ENCODE measurements at regions not wholly inside any gene's neighbourhood (a gene's known extent, or its start where the extent isn't known, plus 50 kb on each side); places are given as distances from the start of the nearest gene placed in this dataset.
A peak's percentile ranks its signal among the peaks of the same experiment; 100 is the strongest.

DNA sequence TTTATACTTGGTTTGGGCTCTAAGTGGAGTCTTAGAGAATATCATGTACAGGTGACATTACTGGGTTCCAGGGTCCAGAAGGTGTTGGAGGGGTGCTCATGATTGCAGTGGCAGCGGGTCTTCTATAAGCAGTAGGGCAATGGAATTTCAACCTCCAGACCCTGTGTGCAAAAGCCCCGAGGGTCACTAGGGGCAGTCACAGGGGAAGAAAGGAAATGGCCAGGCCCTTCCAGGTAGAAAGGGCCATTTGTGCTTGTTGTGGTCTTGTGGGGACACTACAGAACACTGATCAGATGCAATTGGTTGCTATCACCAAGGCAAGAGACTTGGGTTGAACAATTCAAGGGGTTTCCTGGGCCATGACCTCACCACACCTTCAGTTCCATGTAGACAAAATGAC lies 283.4 kb downstream of the GADD45G start:
- DNase-seq, result no peak

- DNase-seq, result no peak
Measured at GRCh38 chr9:89888677-89889076, 283.9 kb downstream of the GADD45G start.

GRCh38 chr9:89889865-89890264 lies 285.1 kb downstream of the GADD45G start:
- no peak for DNase-seq

DNA sequence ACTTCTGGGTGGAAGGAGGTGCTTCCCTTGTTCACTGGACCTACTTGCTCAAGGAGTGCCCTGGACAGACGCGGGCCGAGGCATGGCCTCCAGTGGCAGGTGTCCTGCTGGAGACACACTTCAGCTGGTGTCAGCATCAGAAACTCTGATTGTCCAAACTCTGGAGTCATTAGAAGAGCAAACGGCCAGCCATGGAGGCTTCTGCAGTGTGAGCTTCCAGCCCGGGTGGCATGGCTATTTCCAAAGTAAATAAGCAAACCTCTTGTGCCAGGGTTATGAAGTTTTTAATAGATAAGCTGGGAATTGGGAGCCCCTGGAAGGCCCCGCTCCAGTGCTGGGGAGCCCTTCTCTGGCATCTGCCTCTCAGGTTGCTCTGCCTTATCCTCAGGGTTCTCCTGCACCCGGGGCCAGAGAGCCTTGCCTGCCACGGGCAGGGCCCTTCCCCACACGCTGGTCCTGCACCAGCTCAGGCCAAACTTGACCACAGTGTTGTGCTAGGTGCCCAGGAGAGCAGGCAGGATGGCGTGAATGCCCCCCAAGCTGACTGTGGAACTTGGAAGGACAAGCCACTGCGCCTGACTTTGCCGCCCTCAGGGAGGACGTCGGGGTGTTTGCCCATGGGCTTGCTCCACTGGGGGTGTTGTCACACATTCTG lies 285.6 kb downstream of the GADD45G start:
- DNase-seq, result no peak

GRCh38 chr9:89891221-89891590 lies 286.4 kb downstream of the GADD45G start:
- DNase-seq, result no peak

GRCh38 chr9:89891591-89892304 lies 286.9 kb downstream of the GADD45G start:
- DNase-seq, result no peak

GRCh38 chr9:89892920-89893319 lies 288.1 kb downstream of the GADD45G start:
- DNase-seq, result no peak

- no peak for DNase-seq
Measured at GRCh38 chr9:89893886-89894285, 289.1 kb downstream of the GADD45G start.

- no peak for DNase-seq
Measured at GRCh38 chr9:89896806-89897340, 292.1 kb downstream of the GADD45G start.

GRCh38 chr9:89899573-89899972 lies 294.8 kb downstream of the GADD45G start:
- no peak for DNase-seq

GRCh38 chr9:89901920-89902319 lies 297.1 kb downstream of the GADD45G start:
- no peak for DNase-seq

DNA sequence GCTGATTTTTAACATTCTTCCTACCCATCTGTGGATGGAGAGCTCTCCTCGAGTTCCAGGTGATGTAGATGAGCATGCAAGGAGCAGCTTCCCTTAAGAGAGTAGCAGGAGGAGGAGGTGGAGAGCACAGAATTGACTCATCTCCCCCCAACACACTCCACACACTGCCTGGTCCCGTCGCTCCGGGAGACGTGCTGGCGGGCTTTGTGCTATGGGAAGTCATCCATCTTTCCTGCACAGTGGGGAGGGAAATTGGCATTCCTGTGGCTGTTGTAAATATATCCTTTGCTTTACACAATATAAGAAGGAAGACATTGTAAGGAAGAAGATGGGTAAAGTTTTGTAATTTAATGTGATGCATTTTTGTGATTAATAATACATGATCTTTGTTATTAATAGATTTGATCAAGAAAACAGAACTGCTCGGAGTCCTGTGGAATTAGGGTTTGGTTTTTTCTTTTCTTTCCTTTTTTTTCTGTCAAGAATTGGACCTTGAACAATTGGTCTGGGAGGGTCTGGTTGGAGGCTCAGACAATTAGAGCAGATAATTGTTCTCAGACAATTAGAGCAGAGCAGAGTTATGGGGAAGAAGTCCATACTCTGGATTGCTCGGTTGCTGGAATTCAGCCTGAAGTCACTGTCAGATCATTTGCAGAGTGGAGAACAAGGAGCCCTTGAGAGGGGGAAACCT lies 297.8 kb downstream of the GADD45G start:
- no peak for DNase-seq

DNA sequence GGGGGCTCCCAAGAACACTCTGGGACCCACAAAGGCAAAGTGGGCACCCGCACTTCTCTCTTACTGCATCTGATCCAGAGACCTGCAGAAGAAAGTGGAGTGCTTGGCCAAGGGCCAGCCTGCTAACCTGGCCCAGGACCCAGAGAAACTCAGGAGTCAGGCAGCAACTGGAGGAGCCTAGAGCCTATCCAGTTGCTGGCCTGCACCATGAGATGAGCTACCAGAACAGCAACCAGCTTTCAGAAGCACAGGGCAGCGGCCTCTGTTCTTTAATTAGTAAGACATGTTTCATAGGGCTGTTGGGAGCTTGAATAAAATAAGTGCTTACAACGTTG lies 298.3 kb downstream of the GADD45G start:
- no peak for DNase-seq

- no peak for DNase-seq
Measured at GRCh38 chr9:89905606-89906338, 301.0 kb downstream of the GADD45G start.

DNA sequence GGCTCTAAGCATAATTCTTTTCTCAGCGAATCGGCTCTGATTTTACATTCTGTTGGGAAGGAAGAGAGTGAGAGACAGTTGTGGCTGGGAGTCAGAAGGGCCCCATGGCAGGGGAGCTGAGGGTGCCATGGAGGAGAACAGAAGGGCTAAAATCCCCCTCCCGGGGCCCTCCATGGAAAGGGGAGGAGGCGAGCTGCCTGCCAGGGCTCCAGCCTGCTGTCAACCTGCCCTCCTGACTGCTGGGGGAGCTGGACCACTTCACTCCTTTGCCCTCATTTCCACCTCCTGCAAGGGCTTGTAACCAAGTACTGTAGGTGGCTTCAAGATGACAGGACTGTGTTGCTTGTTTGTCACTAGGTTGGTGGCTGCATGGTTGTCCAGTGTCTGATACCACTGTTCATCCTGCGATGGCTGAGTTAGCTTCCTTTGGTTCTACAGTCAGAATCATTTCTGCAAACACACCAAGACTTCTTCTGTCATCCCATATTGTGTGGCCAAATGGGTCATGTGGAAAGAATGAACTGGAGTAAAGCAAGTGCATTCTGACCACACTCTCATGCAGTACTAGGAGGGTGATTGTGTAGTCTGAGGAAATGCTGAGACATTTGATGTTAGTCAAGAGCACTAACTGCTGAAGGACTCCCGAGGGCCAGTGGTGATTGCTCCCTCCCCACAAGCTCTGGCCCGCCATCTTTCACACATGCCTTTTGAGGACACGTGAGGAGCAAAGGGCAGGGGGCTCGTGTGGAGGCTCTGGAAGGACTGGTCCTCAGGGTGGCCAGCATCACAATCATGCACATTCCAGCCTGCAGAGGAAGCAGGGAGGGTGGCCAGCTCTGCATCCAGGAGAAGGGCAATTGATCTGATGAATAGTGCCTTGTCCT lies 307.2 kb downstream of the GADD45G start:
- no peak for DNase-seq

DNA sequence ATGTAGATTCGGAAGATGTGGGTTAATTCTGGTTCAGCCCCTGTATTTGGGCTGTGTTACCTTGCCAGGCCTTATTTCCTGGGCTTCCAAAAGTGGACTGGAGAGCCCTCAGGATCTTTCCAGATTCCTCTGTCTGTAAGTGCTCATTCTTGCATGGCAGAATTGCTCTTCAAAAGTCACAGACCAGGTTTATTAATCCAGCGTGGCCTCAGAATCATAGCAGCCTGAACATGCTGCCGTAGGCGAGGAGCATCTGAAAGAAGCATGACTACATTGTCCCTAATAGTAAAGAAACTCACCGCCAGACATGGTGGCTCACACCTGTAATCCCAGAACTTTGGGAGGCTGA lies 307.8 kb downstream of the GADD45G start:
- no peak for DNase-seq

- no peak for DNase-seq
Measured at GRCh38 chr9:89915187-89915586, 310.4 kb downstream of the GADD45G start.

- no peak for DNase-seq
Measured at GRCh38 chr9:89916001-89916597, 311.3 kb downstream of the GADD45G start.

DNA sequence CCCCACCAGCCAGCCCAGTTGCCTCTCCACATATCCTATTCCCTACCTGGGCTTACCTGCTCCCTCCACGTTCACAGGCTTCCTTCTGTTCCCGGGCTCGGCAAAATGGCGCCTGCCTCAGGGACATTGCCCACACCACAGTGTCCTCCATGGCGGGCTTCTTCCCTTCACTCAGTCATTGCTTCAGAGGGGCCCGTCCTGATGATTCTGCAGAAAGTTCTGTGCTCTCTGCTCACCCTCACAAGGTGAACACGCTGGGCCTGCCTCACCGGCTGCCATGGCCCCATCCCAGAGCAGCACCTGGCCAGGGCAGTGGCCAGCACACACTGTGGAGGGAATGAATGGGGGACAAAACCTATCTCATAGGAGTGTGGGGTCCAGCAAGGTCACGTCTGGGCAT lies 313.0 kb downstream of the GADD45G start:
- no peak for DNase-seq

- peak; percentile 12 to 29 for DNase-seq
Measured at GRCh38 chr9:89919171-89919681, 314.4 kb downstream of the GADD45G start.

DNA sequence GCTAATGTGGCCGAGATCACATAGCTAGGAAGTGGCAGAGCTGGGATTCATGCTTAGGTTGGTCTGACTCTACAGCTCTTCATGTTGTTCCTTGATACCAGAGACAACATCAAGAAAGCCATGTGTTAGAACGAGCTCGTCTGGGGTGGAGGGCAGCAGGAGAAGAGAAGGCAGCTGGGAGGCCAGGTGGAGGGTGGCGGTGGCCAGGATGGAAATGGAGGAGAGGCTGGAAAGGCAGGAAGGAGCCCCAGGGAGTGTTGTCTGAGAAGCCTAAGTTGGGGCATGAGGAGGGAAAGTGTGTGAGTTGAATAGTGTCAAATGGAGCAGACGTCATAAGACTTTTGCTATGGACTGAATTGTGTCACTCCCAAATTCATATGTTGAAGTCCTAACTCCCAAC lies 315.3 kb downstream of the GADD45G start:
- DNase-seq, result no peak

DNA sequence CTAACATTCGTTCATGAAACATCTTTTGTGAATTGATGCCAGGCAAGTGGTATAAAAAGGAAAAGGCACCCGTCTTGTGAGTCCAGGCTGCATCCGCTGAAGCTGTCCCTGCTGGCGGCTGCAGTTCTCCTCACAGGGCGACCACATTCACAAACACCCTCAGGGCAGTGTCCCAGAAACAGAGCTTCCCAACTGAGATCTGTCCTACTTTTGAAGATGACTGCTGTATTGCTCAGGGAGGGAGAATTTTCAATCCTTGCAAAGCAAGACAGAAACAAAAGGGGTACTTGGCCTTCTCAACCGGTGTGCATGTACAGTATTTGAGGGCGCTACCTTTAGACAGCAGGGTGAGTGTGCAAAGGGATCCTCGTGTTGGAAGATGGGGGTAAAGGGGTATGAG lies 316.1 kb downstream of the GADD45G start:
- DNase-seq, result no peak

Data from stimulated activated CD4-positive, alpha-beta T cell treated with anti-CD3 and anti-CD28 coated beads, Interleukin-2, amount 100 ng/mL, for 48 hours (primary cell).